ENCODE measurements at regions not wholly inside any gene's neighbourhood (a gene's known extent, or its start where the extent isn't known, plus 50 kb on each side); places are given as distances from the start of the nearest gene placed in this dataset.

DNA sequence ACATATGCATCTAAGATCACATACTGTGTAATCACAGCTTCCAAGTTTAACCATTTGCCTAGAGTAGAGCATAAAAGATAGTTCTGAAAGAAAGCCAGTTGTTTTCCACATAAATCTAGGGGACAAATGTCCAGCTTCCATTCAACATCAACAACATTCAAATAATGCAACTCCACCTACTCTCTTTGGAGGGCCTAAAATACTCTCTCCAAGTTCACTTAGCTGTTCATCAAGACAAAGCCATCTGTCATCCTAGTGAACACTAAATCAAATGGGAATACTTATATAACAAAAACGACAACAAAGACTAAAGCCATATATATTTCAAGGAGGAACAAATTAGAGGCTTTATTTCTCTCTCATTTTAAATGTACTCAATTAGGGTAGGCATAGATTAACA, 221.5 kb upstream of the CDH2 start:
- H3K27ac ChIP-seq (replicated peaks): no peak overlapping the region
- no peak for TF ChIP-seq POLR2AphosphoS5 (IDR thresholded peaks at IDR 0.05; ENCODE audit: low read depth)
- TF ChIP-seq SPI1 (IDR thresholded peaks at IDR 0.05; ENCODE audit: borderline replicate concordance, low read depth): no peak
- TF ChIP-seq, protein P1, sequence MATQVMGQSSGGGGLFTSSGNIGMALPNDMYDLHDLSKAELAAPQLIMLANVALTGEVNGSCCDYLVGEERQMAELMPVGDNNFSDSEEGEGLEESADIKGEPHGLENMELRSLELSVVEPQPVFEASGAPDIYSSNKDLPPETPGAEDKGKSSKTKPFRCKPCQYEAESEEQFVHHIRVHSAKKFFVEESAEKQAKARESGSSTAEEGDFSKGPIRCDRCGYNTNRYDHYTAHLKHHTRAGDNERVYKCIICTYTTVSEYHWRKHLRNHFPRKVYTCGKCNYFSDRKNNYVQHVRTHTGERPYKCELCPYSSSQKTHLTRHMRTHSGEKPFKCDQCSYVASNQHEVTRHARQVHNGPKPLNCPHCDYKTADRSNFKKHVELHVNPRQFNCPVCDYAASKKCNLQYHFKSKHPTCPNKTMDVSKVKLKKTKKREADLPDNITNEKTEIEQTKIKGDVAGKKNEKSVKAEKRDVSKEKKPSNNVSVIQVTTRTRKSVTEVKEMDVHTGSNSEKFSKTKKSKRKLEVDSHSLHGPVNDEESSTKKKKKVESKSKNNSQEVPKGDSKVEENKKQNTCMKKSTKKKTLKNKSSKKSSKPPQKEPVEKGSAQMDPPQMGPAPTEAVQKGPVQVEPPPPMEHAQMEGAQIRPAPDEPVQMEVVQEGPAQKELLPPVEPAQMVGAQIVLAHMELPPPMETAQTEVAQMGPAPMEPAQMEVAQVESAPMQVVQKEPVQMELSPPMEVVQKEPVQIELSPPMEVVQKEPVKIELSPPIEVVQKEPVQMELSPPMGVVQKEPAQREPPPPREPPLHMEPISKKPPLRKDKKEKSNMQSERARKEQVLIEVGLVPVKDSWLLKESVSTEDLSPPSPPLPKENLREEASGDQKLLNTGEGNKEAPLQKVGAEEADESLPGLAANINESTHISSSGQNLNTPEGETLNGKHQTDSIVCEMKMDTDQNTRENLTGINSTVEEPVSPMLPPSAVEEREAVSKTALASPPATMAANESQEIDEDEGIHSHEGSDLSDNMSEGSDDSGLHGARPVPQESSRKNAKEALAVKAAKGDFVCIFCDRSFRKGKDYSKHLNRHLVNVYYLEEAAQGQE (IDR thresholded peaks at IDR 0.05; ENCODE audit: insufficient replicate concordance, low read depth): no peak
- no peak for TF ChIP-seq GABPA (IDR thresholded peaks at IDR 0.05; ENCODE audit: low read depth)
- TF ChIP-seq, protein P2, sequence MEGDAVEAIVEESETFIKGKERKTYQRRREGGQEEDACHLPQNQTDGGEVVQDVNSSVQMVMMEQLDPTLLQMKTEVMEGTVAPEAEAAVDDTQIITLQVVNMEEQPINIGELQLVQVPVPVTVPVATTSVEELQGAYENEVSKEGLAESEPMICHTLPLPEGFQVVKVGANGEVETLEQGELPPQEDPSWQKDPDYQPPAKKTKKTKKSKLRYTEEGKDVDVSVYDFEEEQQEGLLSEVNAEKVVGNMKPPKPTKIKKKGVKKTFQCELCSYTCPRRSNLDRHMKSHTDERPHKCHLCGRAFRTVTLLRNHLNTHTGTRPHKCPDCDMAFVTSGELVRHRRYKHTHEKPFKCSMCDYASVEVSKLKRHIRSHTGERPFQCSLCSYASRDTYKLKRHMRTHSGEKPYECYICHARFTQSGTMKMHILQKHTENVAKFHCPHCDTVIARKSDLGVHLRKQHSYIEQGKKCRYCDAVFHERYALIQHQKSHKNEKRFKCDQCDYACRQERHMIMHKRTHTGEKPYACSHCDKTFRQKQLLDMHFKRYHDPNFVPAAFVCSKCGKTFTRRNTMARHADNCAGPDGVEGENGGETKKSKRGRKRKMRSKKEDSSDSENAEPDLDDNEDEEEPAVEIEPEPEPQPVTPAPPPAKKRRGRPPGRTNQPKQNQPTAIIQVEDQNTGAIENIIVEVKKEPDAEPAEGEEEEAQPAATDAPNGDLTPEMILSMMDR (IDR thresholded peaks at IDR 0.05; ENCODE audit: insufficient read depth, low read length): no peak
- H3K4me3 ChIP-seq (replicated peaks; ENCODE audit: insufficient read depth, low read length): no peak overlapping the region
- no peak for DNase-seq (ENCODE audit: low read depth in 1 of 2, low spot score in 1 of 2)
- H3K27me3 ChIP-seq (ENCODE audit: insufficient read depth, poor library complexity, severe bottlenecking): no peaks in the 10 kb centered on the region

DNA sequence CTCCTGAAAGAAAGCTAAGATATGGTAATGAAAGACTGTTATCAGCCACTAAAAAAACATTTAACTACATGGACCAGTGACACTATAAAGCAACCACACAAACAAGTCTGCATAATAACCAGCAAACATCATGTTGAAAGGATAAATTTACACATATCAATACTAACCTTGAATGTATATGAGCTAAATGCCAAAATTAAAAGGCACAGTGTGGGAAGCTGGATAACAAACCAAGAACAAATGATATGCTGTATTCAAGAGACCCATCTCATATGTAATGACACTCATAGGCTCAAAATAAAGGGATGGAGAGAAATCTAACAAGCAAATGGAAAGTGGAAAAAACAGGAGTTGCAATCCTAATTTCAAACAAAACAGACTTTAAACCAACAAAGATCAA, 213.1 kb upstream of the CDH2 start:
- Histone ChIP-seq H3K27me3 (ENCODE audit: insufficient read depth, poor library complexity, severe bottlenecking) (no peaks in the 10 kb centered on the region), H3K4me3 (replicated peaks; ENCODE audit: insufficient read depth, low read length) (no peak overlapping the region), H3K27ac (replicated peaks) (no peak overlapping the region)
- DNase-seq (ENCODE audit: low read depth in 1 of 2, low spot score in 1 of 2): no peak
- TF ChIP-seq GABPA (IDR thresholded peaks at IDR 0.05; ENCODE audit: low read depth) (no peak), SPI1 (IDR thresholded peaks at IDR 0.05; ENCODE audit: borderline replicate concordance, low read depth) (no peak), POLR2AphosphoS5 (IDR thresholded peaks at IDR 0.05; ENCODE audit: low read depth) (no peak)
- TF ChIP-seq, protein P2 (IDR thresholded peaks at IDR 0.05; ENCODE audit: insufficient read depth, low read length): no peak

- no peak for DNase-seq (ENCODE audit: low read depth in 1 of 2, low spot score in 1 of 2)
- no peaks in the 10 kb centered on the region for H3K27me3 ChIP-seq (ENCODE audit: insufficient read depth, poor library complexity, severe bottlenecking)
- no peak for TF ChIP-seq GABPA (IDR thresholded peaks at IDR 0.05; ENCODE audit: low read depth)
- no peak for TF ChIP-seq POLR2AphosphoS5 (IDR thresholded peaks at IDR 0.05; ENCODE audit: low read depth)
- TF ChIP-seq, protein P2 (IDR thresholded peaks at IDR 0.05; ENCODE audit: insufficient read depth, low read length): no peak
- no peak for TF ChIP-seq SPI1 (IDR thresholded peaks at IDR 0.05; ENCODE audit: borderline replicate concordance, low read depth)
- TF ChIP-seq, protein P1 (IDR thresholded peaks at IDR 0.05; ENCODE audit: insufficient replicate concordance, low read depth): no peak
- H3K27ac ChIP-seq (replicated peaks): no peak overlapping the region
- no peak overlapping the region for H3K4me3 ChIP-seq (replicated peaks; ENCODE audit: insufficient read depth, low read length)
Measured at GRCh38 chr18:28382215-28382879, 205.4 kb upstream of the CDH2 start.

DNA sequence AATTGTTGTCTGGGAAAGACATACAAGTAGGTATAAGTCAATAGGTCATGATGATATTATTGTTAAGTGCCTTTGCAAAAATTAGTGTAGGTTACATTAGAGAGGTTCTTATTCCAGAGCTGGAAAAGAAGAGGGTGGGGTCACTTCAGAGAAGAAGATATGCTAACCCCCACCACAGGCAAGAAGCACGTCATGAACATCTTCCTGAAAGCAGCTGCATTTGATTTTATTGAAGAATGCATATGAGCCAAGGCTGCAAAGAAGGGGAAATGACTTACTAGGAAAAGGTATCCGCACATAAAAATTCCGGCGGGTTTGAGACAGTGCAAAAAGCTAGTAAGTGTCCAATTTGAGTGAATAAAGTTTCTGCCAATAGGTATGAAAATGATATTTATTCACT, 195.3 kb upstream of the CDH2 start:
- TF ChIP-seq, protein P2 (IDR thresholded peaks at IDR 0.05; ENCODE audit: insufficient read depth, low read length): no peak
- TF ChIP-seq SPI1 (IDR thresholded peaks at IDR 0.05; ENCODE audit: borderline replicate concordance, low read depth) (no peak), POLR2AphosphoS5 (IDR thresholded peaks at IDR 0.05; ENCODE audit: low read depth) (no peak)
- TF ChIP-seq, protein P1 (IDR thresholded peaks at IDR 0.05; ENCODE audit: insufficient replicate concordance, low read depth): no peak

More for the DNA sequence above, 195.3 kb upstream of the CDH2 start:
- H3K4me3 ChIP-seq (replicated peaks; ENCODE audit: insufficient read depth, low read length): no peak overlapping the region
- DNase-seq (ENCODE audit: low read depth in 1 of 2, low spot score in 1 of 2): no peak
- no peak overlapping the region for H3K27ac ChIP-seq (replicated peaks)
- no peaks in the 10 kb centered on the region for H3K27me3 ChIP-seq (ENCODE audit: insufficient read depth, poor library complexity, severe bottlenecking)
